ENCODE measurements at regions not wholly inside any gene's neighbourhood (a gene's known extent, or its start where the extent isn't known, plus 50 kb on each side); places are given as distances from the start of the nearest gene placed in this dataset.

DNA sequence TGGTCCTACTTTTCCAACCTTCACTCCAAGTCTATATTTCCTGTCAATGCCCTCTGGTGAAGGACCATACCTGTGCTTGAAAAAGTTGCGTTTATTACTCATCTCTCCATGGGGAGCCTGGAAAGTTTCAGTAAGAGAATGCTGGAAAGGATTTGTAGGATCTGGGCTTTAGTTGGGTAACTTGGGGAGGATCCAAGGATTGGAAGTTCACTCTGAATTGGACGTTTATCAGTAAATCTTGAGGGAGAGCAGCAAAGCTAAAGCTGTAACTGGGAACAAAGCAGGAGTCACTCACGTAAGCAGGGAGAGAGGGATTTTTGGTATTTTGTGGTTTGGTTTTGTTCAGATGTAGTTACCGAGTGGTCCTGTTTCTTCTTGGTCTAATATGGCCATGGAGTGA lies 51.4 kb upstream of the NPVF start:
- no peak for DNase-seq (ENCODE audit: low spot score)
- H3K36me3 Mint-ChIP-seq (ENCODE audit: low read depth) = no peaks in the 10 kb centered on the region
- no peak overlapping the region for H3K27ac Mint-ChIP-seq
- intact Hi-C loops (cut with micrococcal nuclease) = no loop called here
- H3K4me1 Mint-ChIP-seq (ENCODE audit: low read depth) = no peaks in the 10 kb centered on the region
- H3K27me3 Mint-ChIP-seq (ENCODE audit: low read depth) = peaks cover 2% of the 10 kb centered on the region
- no peak overlapping the region for H3K4me3 Mint-ChIP-seq (ENCODE audit: low read depth)
- no peaks in the 10 kb centered on the region for H3K9me3 Mint-ChIP-seq

DNA sequence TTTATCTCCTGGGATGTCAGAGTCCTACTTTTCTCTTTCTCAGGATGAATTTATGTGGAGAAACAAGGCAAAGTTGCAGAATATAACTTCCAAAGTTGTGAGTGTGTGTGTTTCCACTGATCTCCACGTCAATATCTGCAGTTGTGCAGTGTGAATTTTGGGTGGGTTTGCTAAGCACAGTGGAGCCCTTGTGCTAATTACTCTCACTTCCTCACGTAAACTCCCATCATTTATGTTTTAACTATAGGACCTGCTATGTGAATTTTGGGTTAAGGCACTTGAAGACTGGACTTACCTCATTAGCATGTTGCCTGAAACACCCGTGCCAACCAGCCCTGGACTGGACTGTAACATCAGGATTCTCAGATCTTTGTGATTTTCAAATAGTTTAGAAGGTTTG lies 51.9 kb upstream of the NPVF start:
- Mint-ChIP-seq H3K4me3 (ENCODE audit: low read depth) (no peak overlapping the region), H3K36me3 (ENCODE audit: low read depth) (no peaks in the 10 kb centered on the region), H3K9me3 (no peaks in the 10 kb centered on the region), H3K27ac (no peak overlapping the region), H3K4me1 (ENCODE audit: low read depth) (no peaks in the 10 kb centered on the region), H3K27me3 (ENCODE audit: low read depth) (peaks cover 2% of the 10 kb centered on the region)
- no peak for DNase-seq (ENCODE audit: low spot score)
- intact Hi-C loops (cut with micrococcal nuclease) = no loop called here

DNA sequence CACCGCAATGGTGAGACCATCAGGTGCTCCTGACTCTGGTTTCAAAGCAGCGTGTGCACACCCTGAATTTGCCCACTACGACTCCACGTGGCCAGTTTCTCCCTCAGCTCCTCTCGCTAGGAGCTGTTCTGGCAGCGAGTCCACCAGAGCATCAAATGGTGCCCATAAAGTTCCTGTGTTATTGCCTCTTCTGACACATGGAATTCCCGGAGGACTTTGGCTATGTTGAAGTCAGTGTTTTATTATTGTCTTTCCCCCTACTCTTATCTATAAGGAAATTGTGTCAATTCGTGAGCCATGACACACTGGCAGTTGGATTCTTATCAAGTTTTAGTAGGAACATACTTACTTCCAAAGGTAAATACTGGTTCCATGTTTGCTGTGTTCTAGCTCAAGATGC lies 53.9 kb upstream of the NPVF start:
- Mint-ChIP-seq H3K27ac (no peak overlapping the region), H3K36me3 (ENCODE audit: low read depth) (no peaks in the 10 kb centered on the region), H3K27me3 (ENCODE audit: low read depth) (peaks cover 2% of the 10 kb centered on the region), H3K4me1 (ENCODE audit: low read depth) (no peaks in the 10 kb centered on the region), H3K9me3 (no peaks in the 10 kb centered on the region), H3K4me3 (ENCODE audit: low read depth) (no peak overlapping the region)
- intact Hi-C loops (cut with micrococcal nuclease) = no loop called here
- DNase-seq (ENCODE audit: low spot score) = no peak

DNA sequence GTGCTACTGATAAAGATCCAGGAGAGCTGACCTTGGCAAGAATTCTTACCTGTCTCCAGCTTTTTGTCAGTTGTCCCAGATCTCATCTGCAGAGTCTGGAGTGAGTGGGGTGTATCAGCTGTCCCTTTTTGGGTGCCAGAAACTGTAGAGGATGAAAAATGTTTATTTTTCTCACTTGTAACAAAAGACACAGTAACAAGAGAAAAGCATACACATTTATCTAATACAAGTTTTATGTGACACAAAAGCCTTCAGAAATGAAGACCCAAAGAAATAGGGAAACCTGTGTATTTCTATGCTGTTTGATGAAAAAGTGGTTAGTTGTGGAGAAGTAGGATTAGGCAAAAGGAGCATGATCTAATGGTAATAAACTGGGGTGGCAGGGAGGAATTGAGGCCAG lies 58.5 kb upstream of the NPVF start:
- no peaks in the 10 kb centered on the region for H3K4me1 Mint-ChIP-seq (ENCODE audit: low read depth)
- no peak overlapping the region for H3K4me3 Mint-ChIP-seq (ENCODE audit: low read depth)
- H3K27ac Mint-ChIP-seq = no peak overlapping the region
- DNase-seq (ENCODE audit: low spot score) = no peak
- intact Hi-C loops (cut with micrococcal nuclease) = no loop called here
- no peaks in the 10 kb centered on the region for H3K9me3 Mint-ChIP-seq
- peaks cover 4% of the 10 kb centered on the region for H3K27me3 Mint-ChIP-seq (ENCODE audit: low read depth)
- H3K36me3 Mint-ChIP-seq (ENCODE audit: low read depth) = no peaks in the 10 kb centered on the region

DNA sequence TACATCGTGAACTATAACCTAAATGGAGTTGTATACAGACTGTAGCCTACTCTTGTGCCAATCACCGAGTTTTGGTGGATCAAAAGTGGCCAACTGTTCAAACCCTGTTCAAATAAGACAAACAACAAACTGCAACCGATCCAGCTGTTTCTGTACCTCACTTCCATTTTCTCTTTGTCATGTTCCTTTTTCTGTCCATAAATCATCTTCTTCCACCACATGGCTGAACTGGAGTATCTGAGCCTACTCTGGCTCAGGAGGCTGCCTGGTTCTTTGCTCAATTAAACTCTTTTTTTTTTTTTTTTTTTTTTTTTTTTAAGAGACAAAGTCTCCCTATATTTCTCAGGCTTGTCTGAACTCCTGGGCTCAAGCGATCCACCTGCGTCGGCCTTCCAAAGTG lies 59.0 kb upstream of the NPVF start:
- no peaks in the 10 kb centered on the region for H3K4me1 Mint-ChIP-seq (ENCODE audit: low read depth)
- no peaks in the 10 kb centered on the region for H3K36me3 Mint-ChIP-seq (ENCODE audit: low read depth)
- no peak overlapping the region for H3K4me3 Mint-ChIP-seq (ENCODE audit: low read depth)
- no peak for DNase-seq (ENCODE audit: low spot score)
- intact Hi-C loops (cut with micrococcal nuclease) = no loop called here
- H3K9me3 Mint-ChIP-seq = no peaks in the 10 kb centered on the region
- H3K27me3 Mint-ChIP-seq (ENCODE audit: low read depth) = peaks cover 4% of the 10 kb centered on the region
- H3K27ac Mint-ChIP-seq = no peak overlapping the region

DNA sequence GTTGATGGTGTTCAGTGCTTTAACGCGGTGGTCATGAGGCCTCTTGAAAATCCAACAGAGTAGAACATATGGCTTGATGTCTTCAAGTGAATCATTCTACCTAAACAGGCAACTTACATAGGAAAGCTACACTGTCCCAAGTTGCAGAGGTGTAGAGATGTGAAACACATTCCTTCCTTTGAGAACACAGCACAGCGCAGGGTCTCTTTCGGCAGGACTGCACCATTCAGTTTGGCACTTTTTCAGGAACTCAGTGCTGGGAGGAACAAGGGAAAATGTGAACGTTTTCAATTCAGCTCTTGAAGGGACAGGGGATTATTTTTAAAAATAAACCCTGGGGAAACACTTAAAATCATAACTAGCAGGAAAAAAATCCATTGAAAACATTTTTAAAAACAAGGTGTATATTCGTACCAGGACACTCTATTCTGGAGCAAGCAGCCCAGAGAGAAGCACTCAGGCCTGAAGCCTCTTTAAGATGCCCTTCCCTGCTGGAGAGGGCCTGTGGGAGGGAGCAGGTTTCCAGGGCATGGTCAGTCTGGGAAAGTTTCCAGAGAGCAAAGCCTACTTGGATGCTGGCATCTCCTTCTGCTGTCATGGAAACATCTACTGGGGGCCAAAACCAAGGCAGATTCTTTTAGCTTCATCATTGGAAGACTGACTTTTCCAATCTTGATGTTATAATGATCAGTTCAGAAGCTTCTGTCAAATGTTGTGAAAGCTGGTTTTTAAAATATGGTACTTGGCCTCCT lies 60.4 kb upstream of the NPVF start:
- Mint-ChIP-seq H3K27ac (no peak overlapping the region), H3K4me3 (ENCODE audit: low read depth) (no peak overlapping the region), H3K36me3 (ENCODE audit: low read depth) (no peaks in the 10 kb centered on the region), H3K27me3 (ENCODE audit: low read depth) (peaks cover 6% of the 10 kb centered on the region), H3K9me3 (no peaks in the 10 kb centered on the region), H3K4me1 (ENCODE audit: low read depth) (no peaks in the 10 kb centered on the region)
- DNase-seq (ENCODE audit: low spot score) = no peak
- intact Hi-C loops (cut with micrococcal nuclease) = no loop called here

DNA sequence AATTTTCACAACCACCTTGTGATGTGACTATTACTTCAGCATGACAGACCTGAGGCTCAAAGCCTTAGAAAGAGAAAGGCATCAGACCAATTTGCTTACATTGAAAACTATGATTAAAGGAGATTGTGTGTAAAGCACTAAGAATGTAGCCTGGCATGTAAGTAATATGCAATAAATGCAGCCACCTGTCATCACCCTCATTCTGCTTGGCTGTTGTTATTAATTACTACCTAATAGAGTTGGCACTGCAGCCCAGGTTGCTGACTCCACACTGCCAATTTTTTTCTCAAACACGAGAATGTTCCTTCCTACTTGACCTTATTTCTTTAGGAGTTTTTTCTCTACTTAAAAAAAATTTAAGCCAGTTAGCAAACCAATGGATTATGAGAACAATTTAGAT lies 61.2 kb upstream of the NPVF start:
- intact Hi-C loops (cut with micrococcal nuclease) = no loop called here
- Mint-ChIP-seq H3K36me3 (ENCODE audit: low read depth) (no peaks in the 10 kb centered on the region), H3K27me3 (ENCODE audit: low read depth) (peaks cover 6% of the 10 kb centered on the region), H3K4me1 (ENCODE audit: low read depth) (no peaks in the 10 kb centered on the region), H3K4me3 (ENCODE audit: low read depth) (no peak overlapping the region), H3K9me3 (no peaks in the 10 kb centered on the region), H3K27ac (no peak overlapping the region)
- no peak for DNase-seq (ENCODE audit: low spot score)

DNA sequence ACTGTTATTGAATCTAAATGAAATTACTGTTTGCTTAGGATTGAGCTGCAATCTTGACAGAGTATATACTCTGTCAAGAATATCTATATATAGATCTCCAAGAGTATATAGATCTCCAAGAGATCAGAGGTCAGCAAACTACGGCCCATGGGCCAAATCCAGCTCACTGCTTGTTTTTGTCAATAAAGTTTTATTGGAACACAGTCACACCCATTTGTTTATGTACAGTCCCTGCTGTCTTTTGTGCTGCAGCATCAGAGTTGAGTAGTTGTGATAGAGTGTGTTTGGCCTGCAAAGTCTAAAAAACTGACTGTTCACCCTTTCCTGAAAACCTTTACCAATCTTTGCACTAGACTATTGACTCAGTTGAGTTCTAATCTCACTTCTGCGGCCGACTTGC lies 66.3 kb upstream of the NPVF start:
- no peak overlapping the region for H3K4me3 Mint-ChIP-seq (ENCODE audit: low read depth)
- no peak for DNase-seq (ENCODE audit: low spot score)
- H3K4me1 Mint-ChIP-seq (ENCODE audit: low read depth) = no peaks in the 10 kb centered on the region
- H3K36me3 Mint-ChIP-seq (ENCODE audit: low read depth) = no peaks in the 10 kb centered on the region
- intact Hi-C loops (cut with micrococcal nuclease) = no loop called here
- no peak overlapping the region for H3K27ac Mint-ChIP-seq
- H3K9me3 Mint-ChIP-seq = no peaks in the 10 kb centered on the region
- H3K27me3 Mint-ChIP-seq (ENCODE audit: low read depth) = peaks cover 4% of the 10 kb centered on the region

DNA sequence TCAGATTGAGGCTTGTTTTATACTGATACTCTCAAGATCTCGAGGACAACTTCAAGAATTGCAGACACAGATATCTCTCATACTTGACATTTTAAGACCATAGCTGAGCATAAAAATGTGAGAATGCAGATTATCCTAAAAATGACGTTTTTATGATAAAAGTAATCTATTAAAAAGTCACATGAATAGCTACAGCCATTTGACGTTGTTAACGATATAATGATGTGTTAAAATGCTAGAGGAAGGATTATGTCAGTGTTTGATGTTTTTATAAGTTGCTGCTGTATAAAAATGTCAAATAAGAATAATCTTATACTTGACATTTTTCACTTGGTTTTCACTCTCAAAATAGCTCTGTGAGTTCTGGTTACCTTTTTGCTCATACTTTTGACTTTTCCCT lies 67.1 kb upstream of the NPVF start:
- Mint-ChIP-seq H3K27me3 (ENCODE audit: low read depth) (peaks cover 4% of the 10 kb centered on the region), H3K4me3 (ENCODE audit: low read depth) (no peak overlapping the region), H3K9me3 (no peaks in the 10 kb centered on the region), H3K27ac (no peak overlapping the region), H3K36me3 (ENCODE audit: low read depth) (no peaks in the 10 kb centered on the region), H3K4me1 (ENCODE audit: low read depth) (no peaks in the 10 kb centered on the region)
- DNase-seq (ENCODE audit: low spot score) = no peak
- intact Hi-C loops (cut with micrococcal nuclease) = no loop called here

DNA sequence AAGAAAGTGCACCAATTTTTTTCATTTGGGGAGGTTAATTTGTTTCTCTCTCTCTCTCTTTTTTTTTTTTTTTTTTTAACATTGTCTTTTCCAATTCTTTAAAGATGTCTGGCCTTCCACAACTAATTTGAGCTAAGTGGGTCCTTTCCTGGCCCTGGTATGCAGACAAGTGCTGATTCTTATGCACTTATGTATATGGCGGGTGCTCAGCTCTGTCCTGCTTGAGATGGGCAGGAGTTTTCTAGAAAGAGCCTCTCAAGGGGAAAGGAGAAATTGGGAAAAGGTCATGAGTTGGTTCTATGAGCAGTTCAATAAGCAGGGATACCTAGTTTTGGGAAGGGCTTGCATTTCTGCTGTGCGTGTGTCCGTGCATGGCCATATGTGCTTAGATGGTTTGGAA lies 67.8 kb upstream of the NPVF start:
- H3K27ac Mint-ChIP-seq = no peak overlapping the region

DNA sequence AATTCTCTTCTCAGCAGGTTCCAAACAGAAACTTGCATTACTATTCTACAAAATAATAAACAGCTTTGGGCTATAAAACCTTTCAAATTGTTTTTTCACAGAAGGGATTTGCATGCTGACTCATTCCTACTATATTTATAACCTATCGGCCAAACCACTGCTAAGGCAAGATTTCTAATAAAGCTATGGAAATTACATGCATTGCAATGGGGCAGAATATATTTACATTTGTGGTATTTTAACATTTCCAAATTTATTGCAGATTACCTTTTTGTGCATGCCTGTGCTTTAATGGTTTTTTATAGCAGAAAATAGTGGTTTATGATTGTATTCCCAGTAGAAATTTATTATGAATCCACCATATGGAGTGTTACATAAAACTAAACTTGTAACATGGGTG lies 69.0 kb upstream of the NPVF start:
- H3K4me1 Mint-ChIP-seq (ENCODE audit: low read depth) = no peaks in the 10 kb centered on the region
- peaks cover 2% of the 10 kb centered on the region for H3K27me3 Mint-ChIP-seq (ENCODE audit: low read depth)
- no peaks in the 10 kb centered on the region for H3K9me3 Mint-ChIP-seq
- H3K27ac Mint-ChIP-seq = no peak overlapping the region
- H3K4me3 Mint-ChIP-seq (ENCODE audit: low read depth) = no peak overlapping the region
- DNase-seq (ENCODE audit: low spot score) = no peak
- intact Hi-C loops (cut with micrococcal nuclease) = no loop called here
- H3K36me3 Mint-ChIP-seq (ENCODE audit: low read depth) = no peaks in the 10 kb centered on the region

More for the DNA sequence above, 67.8 kb upstream of the NPVF start:
- DNase-seq (ENCODE audit: low spot score) = no peak
- intact Hi-C loops (cut with micrococcal nuclease) = no loop called here
- Mint-ChIP-seq H3K27me3 (ENCODE audit: low read depth) (peaks cover 4% of the 10 kb centered on the region), H3K9me3 (no peaks in the 10 kb centered on the region), H3K4me1 (ENCODE audit: low read depth) (no peaks in the 10 kb centered on the region), H3K4me3 (ENCODE audit: low read depth) (no peak overlapping the region), H3K36me3 (ENCODE audit: low read depth) (no peaks in the 10 kb centered on the region)

DNA sequence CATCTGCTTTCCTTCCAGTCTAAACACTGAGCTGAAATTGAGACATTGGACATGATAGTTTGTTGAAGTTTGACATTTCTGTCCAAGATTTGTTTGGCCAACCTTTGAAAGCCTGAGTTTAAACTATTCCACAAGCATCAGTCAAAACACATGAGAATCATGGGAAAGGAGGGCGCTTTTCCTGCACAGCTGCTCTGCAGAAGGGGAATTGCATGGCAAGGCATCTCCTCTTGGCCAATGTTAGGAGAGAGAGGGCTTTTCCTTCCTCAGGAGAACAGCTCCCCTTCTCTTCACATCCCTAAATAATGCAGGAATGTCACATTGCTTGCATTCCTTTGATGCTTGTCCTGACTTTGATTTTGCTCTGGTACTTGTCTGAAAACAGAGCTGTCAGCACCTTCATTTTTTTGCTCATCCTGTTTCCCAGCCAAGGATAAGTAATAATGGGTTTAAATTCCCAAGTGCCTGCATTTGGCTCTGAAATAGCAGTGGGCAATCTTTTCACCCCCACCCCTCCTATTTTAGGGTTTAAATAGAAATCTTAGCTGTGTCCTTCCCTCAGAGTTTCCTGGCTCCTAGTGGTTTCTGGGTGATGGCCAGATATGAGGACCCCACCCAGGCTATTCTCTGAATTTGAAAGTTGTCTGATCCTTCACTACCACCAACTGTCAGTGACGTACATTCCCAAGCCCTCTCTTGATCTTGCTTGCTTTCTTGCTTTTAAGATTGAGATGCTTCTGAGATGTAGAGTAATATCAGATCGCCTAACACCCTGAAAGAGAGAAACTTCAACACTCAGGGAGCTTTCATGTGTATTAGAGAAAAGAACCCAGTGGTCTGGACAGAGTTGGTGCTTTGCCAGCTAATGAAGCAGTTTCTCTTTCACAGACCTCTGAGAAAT lies 75.2 kb upstream of the NPVF start:
- DNase-seq (ENCODE audit: low spot score) = no peak
- Mint-ChIP-seq H3K27ac (no peak overlapping the region), H3K36me3 (ENCODE audit: low read depth) (no peaks in the 10 kb centered on the region), H3K27me3 (ENCODE audit: low read depth) (peaks cover 9% of the 10 kb centered on the region), H3K9me3 (no peaks in the 10 kb centered on the region), H3K4me3 (ENCODE audit: low read depth) (no peak overlapping the region), H3K4me1 (ENCODE audit: low read depth) (no peaks in the 10 kb centered on the region)
- intact Hi-C loops (cut with micrococcal nuclease) = no loop called here

DNA sequence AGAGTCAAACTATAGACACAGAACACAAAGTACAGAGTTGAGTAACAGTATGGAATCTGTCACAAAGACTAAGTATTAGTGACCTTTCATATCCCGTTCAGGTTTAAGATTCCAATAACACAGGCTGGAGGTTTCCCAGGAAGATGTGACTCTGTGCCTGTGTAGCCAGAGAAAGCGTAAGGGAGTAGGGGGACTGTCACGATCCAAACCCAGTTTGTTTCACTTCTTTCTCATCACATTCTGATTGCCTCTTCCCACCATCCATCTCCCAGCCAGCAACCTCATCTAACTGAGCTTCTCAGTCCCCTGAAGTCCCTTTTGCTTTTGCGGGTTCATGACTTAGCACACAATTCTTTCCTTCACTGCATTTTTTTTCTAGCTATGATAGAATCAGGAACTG lies 76.4 kb upstream of the NPVF start:
- no peak overlapping the region for H3K27ac Mint-ChIP-seq
- intact Hi-C loops (cut with micrococcal nuclease) = no loop called here
- H3K9me3 Mint-ChIP-seq = no peaks in the 10 kb centered on the region
- no peaks in the 10 kb centered on the region for H3K36me3 Mint-ChIP-seq (ENCODE audit: low read depth)
- no peak for DNase-seq (ENCODE audit: low spot score)
- H3K4me1 Mint-ChIP-seq (ENCODE audit: low read depth) = no peaks in the 10 kb centered on the region
- no peak overlapping the region for H3K4me3 Mint-ChIP-seq (ENCODE audit: low read depth)
- H3K27me3 Mint-ChIP-seq (ENCODE audit: low read depth) = peaks cover 9% of the 10 kb centered on the region

Data from activated T-helper 2 cell treated with anti-CD3 and anti-CD28 coated beads, Interferon-gamma antibody, Interleukin-2, Interleukin-4, amounts not matched to agents 10 μg/mL and 5 μg/mL and 100 μg/mL, durations not matched to agents 14 hours and 24 hours and 36 hours (primary cell).